ENCODE measurements at regions not wholly inside any gene's neighbourhood (a gene's known extent, or its start where the extent isn't known, plus 50 kb on each side); places are given as distances from the start of the nearest gene placed in this dataset.
"Not testable (repeated sequence)": the region's sequence is repeated elsewhere in the genome, so short reads cannot be mapped to it uniquely, and the experiment has no call there.

GRCh38 chr10:61042533-61042932 lies 98.5 kb upstream of the RHOBTB1 start:
- Histone ChIP-seq H3K4me1 (ENCODE audit: control insufficient read depth, insufficient read depth, low read length) (no peaks in the 10 kb centered on the region), H3K4me3 (ENCODE audit: low read length) (no peak overlapping the region), H3K9ac (ENCODE audit: low read length) (no peak overlapping the region), H3K27me3 (replicated peaks; ENCODE audit: control insufficient read depth, insufficient read depth, low read length) (peaks cover 10% of the 10 kb centered on the region), H3K9me3 (ENCODE audit: control insufficient read depth, low read length) (no peaks in the 10 kb centered on the region), H3K36me3 (ENCODE audit: control insufficient read depth, insufficient read depth, low read length, severe bottlenecking) (no peaks in the 10 kb centered on the region)
- no peak for DNase-seq (ENCODE audit: low read depth)

GRCh38 chr10:61040399-61041016 lies 96.5 kb upstream of the RHOBTB1 start:
- DNase-seq (ENCODE audit: low read depth): no peak
- Histone ChIP-seq H3K4me1 (ENCODE audit: control insufficient read depth, insufficient read depth, low read length) (no peaks in the 10 kb centered on the region), H3K9ac (ENCODE audit: low read length) (no peak overlapping the region), H3K27me3 (replicated peaks; ENCODE audit: control insufficient read depth, insufficient read depth, low read length) (no peaks in the 10 kb centered on the region), H3K4me3 (ENCODE audit: low read length) (no peak overlapping the region), H3K9me3 (ENCODE audit: control insufficient read depth, low read length) (no peaks in the 10 kb centered on the region), H3K36me3 (ENCODE audit: control insufficient read depth, insufficient read depth, low read length, severe bottlenecking) (no peaks in the 10 kb centered on the region)

- no peaks in the 10 kb centered on the region for H3K4me1 ChIP-seq (ENCODE audit: control insufficient read depth, insufficient read depth, low read length)
- no peaks in the 10 kb centered on the region for H3K36me3 ChIP-seq (ENCODE audit: control insufficient read depth, insufficient read depth, low read length, severe bottlenecking)
- no peak for DNase-seq (ENCODE audit: low read depth)
- no peak overlapping the region for H3K4me3 ChIP-seq (ENCODE audit: low read length)
- H3K27me3 ChIP-seq (replicated peaks; ENCODE audit: control insufficient read depth, insufficient read depth, low read length): no peaks in the 10 kb centered on the region
- H3K9ac ChIP-seq (ENCODE audit: low read length): no peak overlapping the region
- H3K9me3 ChIP-seq (ENCODE audit: control insufficient read depth, low read length): no peaks in the 10 kb centered on the region
These were observed 95.9 kb upstream of the RHOBTB1 start for GRCh38 chr10:61039868-61040267.

GRCh38 chr10:61037261-61037830 lies 93.4 kb upstream of the RHOBTB1 start:
- not testable (repeated sequence) for H3K9me3 ChIP-seq (ENCODE audit: control insufficient read depth, low read length); H3K4me1 ChIP-seq (ENCODE audit: control insufficient read depth, insufficient read depth, low read length); DNase-seq (ENCODE audit: low read depth); H3K36me3 ChIP-seq (ENCODE audit: control insufficient read depth, insufficient read depth, low read length, severe bottlenecking); H3K27me3 ChIP-seq (replicated peaks; ENCODE audit: control insufficient read depth, insufficient read depth, low read length); H3K4me3 ChIP-seq (ENCODE audit: low read length); H3K9ac ChIP-seq (ENCODE audit: low read length)

- not testable (repeated sequence) for DNase-seq (ENCODE audit: low read depth); H3K4me3 ChIP-seq (ENCODE audit: low read length); H3K36me3 ChIP-seq (ENCODE audit: control insufficient read depth, insufficient read depth, low read length, severe bottlenecking); H3K4me1 ChIP-seq (ENCODE audit: control insufficient read depth, insufficient read depth, low read length); H3K9ac ChIP-seq (ENCODE audit: low read length); H3K9me3 ChIP-seq (ENCODE audit: control insufficient read depth, low read length); H3K27me3 ChIP-seq (replicated peaks; ENCODE audit: control insufficient read depth, insufficient read depth, low read length)
These were observed 92.2 kb upstream of the RHOBTB1 start for GRCh38 chr10:61036148-61036547.

GRCh38 chr10:61031341-61031740 lies 87.4 kb upstream of the RHOBTB1 start:
- Histone ChIP-seq H3K36me3 (ENCODE audit: control insufficient read depth, insufficient read depth, low read length, severe bottlenecking) (no peaks in the 10 kb centered on the region), H3K27me3 (replicated peaks; ENCODE audit: control insufficient read depth, insufficient read depth, low read length) (peaks cover 13% of the 10 kb centered on the region), H3K9me3 (ENCODE audit: control insufficient read depth, low read length) (no peaks in the 10 kb centered on the region), H3K4me1 (ENCODE audit: control insufficient read depth, insufficient read depth, low read length) (no peaks in the 10 kb centered on the region), H3K4me3 (ENCODE audit: low read length) (no peak overlapping the region), H3K9ac (ENCODE audit: low read length) (no peak overlapping the region)
- DNase-seq (ENCODE audit: low read depth): no peak

- Histone ChIP-seq H3K9ac (ENCODE audit: low read length) (no peak overlapping the region), H3K36me3 (ENCODE audit: control insufficient read depth, insufficient read depth, low read length, severe bottlenecking) (no peaks in the 10 kb centered on the region), H3K9me3 (ENCODE audit: control insufficient read depth, low read length) (no peaks in the 10 kb centered on the region), H3K4me3 (ENCODE audit: low read length) (no peak overlapping the region), H3K4me1 (ENCODE audit: control insufficient read depth, insufficient read depth, low read length) (no peaks in the 10 kb centered on the region), H3K27me3 (replicated peaks; ENCODE audit: control insufficient read depth, insufficient read depth, low read length) (peaks cover 26% of the 10 kb centered on the region)
- no peak for DNase-seq (ENCODE audit: low read depth)
These were observed 85.4 kb upstream of the RHOBTB1 start for GRCh38 chr10:61029411-61029810.

GRCh38 chr10:61028861-61029361 lies 84.9 kb upstream of the RHOBTB1 start:
- H3K4me1 ChIP-seq (ENCODE audit: control insufficient read depth, insufficient read depth, low read length): no peaks in the 10 kb centered on the region
- H3K9me3 ChIP-seq (ENCODE audit: control insufficient read depth, low read length): no peaks in the 10 kb centered on the region
- peak; percentile 19 for DNase-seq (ENCODE audit: low read depth)

GRCh38 chr10:61024856-61025201 lies 80.8 kb upstream of the RHOBTB1 start:
- Histone ChIP-seq H3K36me3 (ENCODE audit: control insufficient read depth, insufficient read depth, low read length, severe bottlenecking) (no peaks in the 10 kb centered on the region), H3K4me1 (ENCODE audit: control insufficient read depth, insufficient read depth, low read length) (no peaks in the 10 kb centered on the region), H3K9me3 (ENCODE audit: control insufficient read depth, low read length) (no peaks in the 10 kb centered on the region), H3K4me3 (ENCODE audit: low read length) (no peak overlapping the region), H3K9ac (ENCODE audit: low read length) (no peak overlapping the region), H3K27me3 (replicated peaks; ENCODE audit: control insufficient read depth, insufficient read depth, low read length) (peaks cover 29% of the 10 kb centered on the region)
- peak; percentile 37 for DNase-seq (ENCODE audit: low read depth)

More at GRCh38 chr10:61028861-61029361, 84.9 kb upstream of the RHOBTB1 start:
- Histone ChIP-seq H3K4me3 (ENCODE audit: low read length) (no peak overlapping the region), H3K27me3 (replicated peaks; ENCODE audit: control insufficient read depth, insufficient read depth, low read length) (peaks cover 26% of the 10 kb centered on the region), H3K9ac (ENCODE audit: low read length) (no peak overlapping the region), H3K36me3 (ENCODE audit: control insufficient read depth, insufficient read depth, low read length, severe bottlenecking) (no peaks in the 10 kb centered on the region)

GRCh38 chr10:61024151-61024855 lies 80.3 kb upstream of the RHOBTB1 start:
- H3K36me3 ChIP-seq (ENCODE audit: control insufficient read depth, insufficient read depth, low read length, severe bottlenecking): no peaks in the 10 kb centered on the region
- H3K9me3 ChIP-seq (ENCODE audit: control insufficient read depth, low read length): no peaks in the 10 kb centered on the region
- no peak overlapping the region for H3K9ac ChIP-seq (ENCODE audit: low read length)
- H3K4me3 ChIP-seq (ENCODE audit: low read length): no peak overlapping the region
- no peaks in the 10 kb centered on the region for H3K4me1 ChIP-seq (ENCODE audit: control insufficient read depth, insufficient read depth, low read length)
- no peak for DNase-seq (ENCODE audit: low read depth)
- peaks cover 29% of the 10 kb centered on the region for H3K27me3 ChIP-seq (replicated peaks; ENCODE audit: control insufficient read depth, insufficient read depth, low read length)

GRCh38 chr10:61023053-61023452 lies 79.1 kb upstream of the RHOBTB1 start:
- no peak for DNase-seq (ENCODE audit: low read depth)
- Histone ChIP-seq H3K4me3 (ENCODE audit: low read length) (no peak overlapping the region), H3K27me3 (replicated peaks; ENCODE audit: control insufficient read depth, insufficient read depth, low read length) (peaks cover 18% of the 10 kb centered on the region), H3K36me3 (ENCODE audit: control insufficient read depth, insufficient read depth, low read length, severe bottlenecking) (no peaks in the 10 kb centered on the region), H3K9ac (ENCODE audit: low read length) (no peak overlapping the region), H3K4me1 (ENCODE audit: control insufficient read depth, insufficient read depth, low read length) (no peaks in the 10 kb centered on the region), H3K9me3 (ENCODE audit: control insufficient read depth, low read length) (no peaks in the 10 kb centered on the region)

Data from adipocyte (in vitro differentiated cells).